ENCODE measurements at regions not wholly inside any gene's neighbourhood (a gene's known extent, or its start where the extent isn't known, plus 50 kb on each side); places are given as distances from the start of the nearest gene placed in this dataset.
"Not testable (repeated sequence)": the region's sequence is repeated elsewhere in the genome, so short reads cannot be mapped to it uniquely, and the experiment has no call there.

DNA sequence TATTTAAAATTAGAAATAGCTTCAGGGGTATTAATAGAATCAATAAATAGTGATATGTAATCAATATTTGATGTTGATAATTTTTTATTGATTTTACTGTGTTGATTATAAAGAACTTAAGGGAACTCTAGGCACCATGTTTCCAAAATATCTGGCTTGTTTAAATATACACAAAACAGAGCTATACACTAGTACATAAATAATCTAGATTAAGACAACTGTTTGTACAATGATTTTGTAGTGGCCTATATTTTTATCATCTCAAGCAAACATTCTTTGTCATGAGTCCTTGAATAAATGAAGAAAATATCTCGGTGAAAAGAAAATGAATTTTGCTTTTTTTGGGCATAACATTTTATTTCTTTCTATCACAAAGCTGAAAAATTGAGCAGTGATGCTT is 117.1 kb upstream of the KRR1 start:
- intact Hi-C loops (cut with DNase I, micrococcal nuclease): no loop called here
- no peak for ATAC-seq
- no peak for DNase-seq

DNA sequence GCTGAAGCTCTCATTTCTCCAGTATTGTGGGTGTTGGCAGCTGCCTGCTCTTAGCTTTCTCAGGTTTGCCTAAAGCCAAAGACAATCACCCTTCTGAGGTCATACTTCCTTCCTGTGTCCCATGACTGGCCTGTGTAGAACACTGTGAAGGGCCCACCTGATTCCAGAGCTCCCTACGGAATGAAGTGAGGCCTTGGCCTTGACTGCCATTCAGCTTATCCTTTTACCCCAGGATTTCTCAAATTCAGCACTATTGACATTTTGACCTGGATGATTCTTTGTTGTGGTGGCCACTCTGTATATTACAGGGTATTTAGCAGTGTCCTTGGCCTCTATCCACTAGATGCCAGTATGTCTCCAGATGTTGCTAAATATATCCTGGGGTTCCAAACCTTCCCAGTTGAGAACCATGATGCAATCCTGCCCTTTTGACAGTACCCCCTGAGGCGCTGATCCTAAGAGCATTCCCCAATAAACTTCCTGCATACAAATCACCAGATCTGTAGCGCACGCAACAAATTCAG is 112.3 kb upstream of the KRR1 start:
- ATAC-seq (peak; percentile 61), DNase-seq (no peak)
- intact Hi-C loops (cut with DNase I, micrococcal nuclease): no loop called here

DNA sequence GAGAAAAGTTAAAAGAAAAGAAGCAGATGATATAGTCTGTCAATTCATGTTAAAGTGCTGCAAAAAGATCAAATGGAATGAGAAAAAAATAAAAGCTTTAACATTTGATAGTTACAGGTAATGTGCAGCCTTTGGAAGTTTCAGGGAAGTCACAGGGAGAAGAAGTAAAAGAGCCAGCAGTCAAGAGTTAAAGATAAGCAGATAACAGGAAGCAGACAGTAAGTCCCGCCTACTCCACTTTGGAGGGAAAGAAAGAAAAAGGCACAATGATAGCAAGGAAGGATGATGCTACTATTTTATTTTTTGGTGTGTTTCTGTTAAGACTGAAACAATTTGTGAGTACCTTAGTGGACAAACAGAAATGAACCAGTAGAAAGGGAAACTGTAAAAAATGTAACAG is 111.1 kb upstream of the KRR1 start:
- DNase-seq (no peak), ATAC-seq (no peak)

DNA sequence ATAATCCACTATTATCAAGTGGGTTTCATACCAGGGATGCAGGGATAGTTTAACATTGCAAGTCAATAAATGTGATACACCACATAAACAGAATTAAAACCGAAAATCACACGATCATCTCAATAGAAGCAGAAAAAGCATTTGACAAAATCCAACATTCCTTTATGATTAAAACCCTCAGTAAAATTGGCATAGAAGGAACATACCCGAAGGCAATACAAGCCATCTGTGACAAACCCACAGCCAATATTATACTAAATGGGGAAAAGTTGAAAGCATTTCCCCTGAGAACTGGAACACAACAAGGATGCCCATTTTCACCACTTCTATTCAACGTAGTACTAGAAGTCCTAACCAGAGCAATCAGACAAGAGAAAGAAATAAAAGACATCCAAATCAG is 103.0 kb upstream of the KRR1 start:
- ATAC-seq; DNase-seq; intact Hi-C loops (cut with DNase I, micrococcal nuclease): not testable (repeated sequence)

More for the DNA sequence above, 111.1 kb upstream of the KRR1 start:
- intact Hi-C loops (cut with DNase I, micrococcal nuclease): no loop called here

DNA sequence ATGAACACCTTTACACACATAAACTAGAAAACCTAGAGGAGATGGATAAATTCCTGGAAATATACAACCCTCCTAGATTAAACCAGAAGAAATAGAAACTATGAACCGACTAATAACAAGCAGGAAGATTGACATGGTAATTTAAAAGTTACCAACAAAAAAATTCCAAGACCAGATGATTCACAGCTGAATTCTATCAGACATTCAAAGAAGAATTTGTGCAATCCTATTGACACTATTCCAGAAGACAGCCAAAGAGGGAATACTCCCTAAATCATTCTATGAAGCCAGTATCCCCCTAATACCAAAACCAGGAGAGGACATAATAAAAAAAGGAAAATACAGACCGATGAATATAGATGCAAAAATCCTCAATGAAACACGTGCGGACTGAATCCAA is 102.6 kb upstream of the KRR1 start:
- DNase-seq: no peak
- intact Hi-C loops (cut with DNase I, micrococcal nuclease): no loop called here
- ATAC-seq: no peak

DNA sequence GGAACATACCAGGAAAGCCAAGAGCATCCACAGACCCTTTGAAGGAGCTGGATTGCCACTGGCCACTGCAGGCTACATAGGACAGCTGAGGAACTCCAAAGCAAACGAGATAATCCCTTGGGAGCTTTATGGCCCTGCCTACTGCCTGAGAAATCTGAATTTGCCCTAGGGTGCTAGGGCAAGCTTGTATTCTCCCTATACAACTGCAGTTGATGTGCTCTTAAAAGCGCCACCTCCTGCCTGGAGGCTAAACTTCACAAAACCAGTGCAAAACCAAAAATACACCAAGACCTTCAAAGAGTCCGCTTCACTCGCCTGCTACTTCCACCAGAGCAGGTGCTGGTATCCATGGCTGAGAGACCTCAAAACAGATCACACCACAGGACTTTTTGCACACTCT is 99.6 kb upstream of the KRR1 start:
- DNase-seq (no peak), ATAC-seq (no peak)
- intact Hi-C loops (cut with DNase I, micrococcal nuclease): no loop called here

DNA sequence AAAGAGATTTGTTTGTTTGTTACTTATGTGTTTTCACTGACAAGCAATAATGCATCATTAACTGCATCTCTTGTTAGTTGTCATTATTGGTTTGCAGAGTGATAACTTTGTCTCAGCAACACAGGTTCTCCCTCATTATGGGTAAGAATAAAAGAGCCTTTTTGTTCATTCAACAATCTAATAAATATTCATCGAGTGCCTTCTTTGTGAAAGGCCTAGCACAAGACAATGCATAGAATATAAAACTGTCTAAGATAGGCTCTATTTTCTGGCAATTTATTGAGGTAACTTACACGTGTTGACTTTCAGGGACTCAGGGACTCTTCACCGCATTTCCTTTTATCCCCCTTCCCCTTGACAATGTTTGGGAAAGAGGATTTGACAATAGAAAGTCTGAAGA is 95.5 kb upstream of the KRR1 start:
- ATAC-seq (no peak), DNase-seq (no peak)
- intact Hi-C loops (cut with DNase I, micrococcal nuclease): no loop called here

DNA sequence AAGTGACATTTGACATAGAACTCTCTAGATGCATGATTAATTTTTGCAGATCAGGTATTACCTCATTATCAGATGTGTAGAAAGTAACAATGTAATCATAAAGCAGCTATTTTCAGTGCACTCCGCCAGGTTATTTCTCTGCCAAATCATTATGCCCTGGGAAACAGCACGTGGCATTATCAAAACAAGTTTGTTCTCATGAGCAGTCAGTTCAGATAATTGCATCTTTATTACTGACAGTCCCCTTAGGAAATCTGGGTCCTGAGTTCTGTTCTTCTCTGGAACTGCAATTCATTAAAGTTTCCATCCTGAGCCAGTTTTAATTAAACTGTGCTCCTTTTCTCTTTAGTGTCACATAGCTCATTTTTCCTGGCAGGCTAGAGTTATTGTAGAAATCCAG is 94.7 kb upstream of the KRR1 start:
- intact Hi-C loops (cut with DNase I, micrococcal nuclease): no loop called here

DNA sequence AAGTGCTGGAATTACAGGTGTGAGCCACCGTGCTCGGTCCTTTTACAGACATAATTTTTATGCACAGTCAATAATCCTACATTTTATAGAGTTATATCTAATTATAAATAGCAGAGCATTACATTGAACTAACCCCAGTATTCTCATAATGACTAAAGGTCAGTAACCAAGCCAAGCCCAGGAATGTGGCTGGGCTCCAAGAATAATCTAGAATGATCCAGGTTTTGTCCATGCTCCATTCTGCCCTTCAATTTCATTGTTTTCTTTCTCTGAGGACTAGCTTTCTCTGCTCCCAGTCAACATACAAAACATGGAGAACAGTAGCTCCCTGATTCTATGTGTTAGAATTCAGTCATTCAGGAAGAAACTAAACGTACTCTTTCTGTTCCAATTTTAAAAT is 92.1 kb upstream of the KRR1 start:
- DNase-seq: no peak
- peak; percentile 44 for ATAC-seq
- intact Hi-C loops (cut with DNase I, micrococcal nuclease): no loop called here

More for the DNA sequence above, 94.7 kb upstream of the KRR1 start:
- DNase-seq: no peak
- no peak for ATAC-seq

DNA sequence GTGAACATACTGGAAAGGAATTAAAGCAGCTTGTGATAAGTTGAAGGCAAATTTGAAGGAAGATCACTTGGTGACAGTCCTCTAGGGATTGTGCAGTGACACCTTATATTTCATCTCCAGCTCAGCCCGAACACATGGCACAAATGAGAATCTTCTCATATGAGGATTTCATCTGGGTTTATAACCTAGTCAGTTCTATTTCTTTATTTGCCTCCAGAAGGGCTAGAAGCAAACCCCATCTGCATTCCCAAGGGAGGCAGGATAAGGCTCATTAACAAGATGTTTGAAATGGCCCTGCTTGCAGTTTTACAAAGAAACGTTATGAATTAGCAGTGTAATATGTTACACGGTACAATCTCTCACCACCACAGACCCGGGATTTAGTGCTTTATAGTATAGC is 90.7 kb upstream of the KRR1 start:
- ATAC-seq: no peak
- no peak for DNase-seq
- intact Hi-C loops (cut with DNase I, micrococcal nuclease): no loop called here

DNA sequence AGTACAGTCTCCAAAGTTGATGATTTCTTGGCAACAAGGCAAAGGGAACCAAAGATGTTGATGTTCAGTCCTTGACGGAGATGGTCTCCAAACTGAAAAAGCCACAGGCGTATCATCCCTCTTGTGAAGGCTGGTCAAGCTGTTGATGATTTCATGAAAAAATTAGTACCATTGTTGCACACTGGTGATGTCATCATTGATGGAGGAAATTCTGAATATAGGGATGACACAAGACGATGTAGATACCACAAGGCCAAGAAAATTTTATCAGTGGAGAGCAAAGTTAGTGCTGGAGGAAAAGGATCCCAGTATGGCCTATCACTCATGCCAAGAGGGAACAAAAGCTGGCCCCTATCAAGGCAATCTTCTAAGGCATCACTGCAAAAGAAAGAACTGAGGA is 88.7 kb upstream of the KRR1 start:
- ATAC-seq (no peak), DNase-seq (no peak)
- intact Hi-C loops (cut with DNase I, micrococcal nuclease): no loop called here

DNA sequence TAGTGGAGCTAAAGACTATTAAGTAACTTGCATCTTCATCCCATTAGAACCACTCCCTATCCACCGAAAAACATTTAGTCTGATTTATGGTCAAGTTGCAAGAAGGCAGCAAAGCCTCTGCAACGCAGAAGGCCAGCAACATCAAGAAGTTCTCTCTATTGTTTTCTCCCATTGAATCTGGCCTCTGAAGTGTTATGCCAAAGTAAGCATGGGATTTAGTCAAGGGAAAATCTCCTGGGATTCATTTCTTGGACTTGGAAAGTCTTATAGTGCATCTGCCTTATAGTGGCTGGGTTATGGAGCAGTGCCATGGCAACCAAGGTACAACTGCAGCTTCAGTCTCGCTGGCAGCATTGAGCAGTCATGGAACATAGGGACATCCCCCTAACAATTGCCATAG is 87.7 kb upstream of the KRR1 start:
- intact Hi-C loops (cut with DNase I, micrococcal nuclease): no loop called here
- DNase-seq (no peak), ATAC-seq (no peak)

DNA sequence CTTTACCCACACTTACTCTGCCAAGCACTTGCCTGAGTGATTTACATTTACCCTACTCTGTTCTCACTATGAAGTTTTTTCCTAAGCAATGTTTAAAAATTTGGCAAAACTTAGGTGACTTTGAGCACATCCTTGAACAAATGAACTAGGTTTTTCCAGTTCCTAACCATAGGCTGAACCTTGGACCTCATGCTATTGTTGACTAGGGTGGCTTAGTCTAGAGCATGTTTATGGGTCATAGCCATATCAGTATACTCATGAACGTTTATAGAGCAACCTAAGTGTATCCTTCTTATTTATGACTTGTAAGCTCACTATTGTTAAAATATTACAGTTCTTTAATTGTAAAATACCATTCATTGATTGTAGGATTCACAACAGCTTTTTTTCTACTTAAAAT is 85.0 kb upstream of the KRR1 start:
- DNase-seq: no peak
- peak; percentile 65 for ATAC-seq
- intact Hi-C loops (cut with DNase I, micrococcal nuclease): no loop called here

DNA sequence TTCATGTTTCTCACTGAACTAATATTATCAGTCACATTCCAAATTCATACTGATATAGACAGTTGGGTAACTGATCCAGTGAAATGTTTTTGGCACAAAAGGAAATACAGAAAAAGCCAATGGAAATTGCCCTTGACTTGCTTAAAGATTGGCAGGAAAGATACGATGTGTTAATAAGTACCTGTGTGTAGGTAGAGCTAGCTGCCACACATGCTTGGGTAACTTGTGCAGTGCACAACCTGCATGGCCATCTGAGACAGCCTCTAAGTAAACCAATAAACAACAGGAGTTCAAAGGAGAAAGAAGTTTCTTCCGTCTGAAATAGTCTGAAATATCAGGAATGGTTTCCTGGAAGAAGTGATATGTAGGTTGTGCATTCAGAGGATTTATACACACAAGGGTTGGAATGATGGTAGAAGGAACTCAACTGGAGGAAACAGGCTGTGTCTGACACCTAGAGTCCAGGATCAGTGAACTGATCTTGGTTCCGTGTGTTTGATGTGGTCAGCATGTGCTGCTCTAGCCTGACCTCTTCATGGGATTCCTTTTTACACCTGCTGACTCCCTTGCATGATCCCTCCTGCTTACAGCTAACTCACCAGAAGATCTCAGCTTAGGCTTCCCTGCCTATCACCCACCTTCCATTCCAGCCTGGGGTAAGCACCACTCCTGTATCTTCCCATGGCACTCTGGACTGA is 81.4 kb upstream of the KRR1 start:
- intact Hi-C loops (cut with DNase I, micrococcal nuclease): no loop called here
- ATAC-seq: no peak
- no peak for DNase-seq

DNA sequence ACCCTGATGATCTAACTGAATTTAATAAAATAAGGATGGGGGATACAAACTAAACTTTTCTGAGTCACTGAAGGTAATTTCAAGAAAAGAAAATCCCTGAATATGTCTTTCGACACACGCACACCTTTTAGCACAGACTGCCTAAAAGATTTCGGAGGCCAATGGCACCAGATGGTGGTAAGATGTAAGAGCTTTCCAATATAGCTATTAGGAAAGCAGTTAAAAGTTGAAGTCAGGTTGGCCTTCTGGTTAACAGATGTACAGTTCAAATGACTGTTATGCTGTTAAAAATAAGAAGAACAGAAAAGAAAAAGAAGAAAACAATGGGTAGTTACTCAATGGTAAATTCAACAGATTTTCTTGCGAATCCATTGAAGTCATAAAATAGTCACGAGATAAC is 80.7 kb upstream of the KRR1 start:
- ATAC-seq (no peak), DNase-seq (no peak)
- intact Hi-C loops (cut with DNase I, micrococcal nuclease): no loop called here

DNA sequence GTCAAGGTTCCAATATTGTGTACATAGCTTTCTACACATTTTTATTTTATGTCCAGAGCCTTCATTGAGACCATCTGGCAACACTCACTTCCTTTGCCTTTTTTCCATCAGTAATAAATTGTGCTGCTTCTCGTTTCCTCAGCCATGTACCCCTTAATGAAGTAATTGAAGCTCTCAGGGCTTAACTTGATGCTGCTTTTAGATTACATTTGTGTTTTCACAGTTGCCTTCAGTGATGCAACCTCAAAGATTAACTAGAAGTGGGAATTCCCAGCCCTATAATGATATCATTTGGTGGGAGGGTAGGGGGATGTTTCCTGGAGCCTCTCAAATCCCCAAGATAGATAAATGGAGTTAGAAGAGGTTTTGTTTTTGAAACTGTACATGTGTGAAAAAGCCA is 80.2 kb upstream of the KRR1 start:
- intact Hi-C loops (cut with DNase I, micrococcal nuclease): no loop called here
- ATAC-seq: no peak

DNA sequence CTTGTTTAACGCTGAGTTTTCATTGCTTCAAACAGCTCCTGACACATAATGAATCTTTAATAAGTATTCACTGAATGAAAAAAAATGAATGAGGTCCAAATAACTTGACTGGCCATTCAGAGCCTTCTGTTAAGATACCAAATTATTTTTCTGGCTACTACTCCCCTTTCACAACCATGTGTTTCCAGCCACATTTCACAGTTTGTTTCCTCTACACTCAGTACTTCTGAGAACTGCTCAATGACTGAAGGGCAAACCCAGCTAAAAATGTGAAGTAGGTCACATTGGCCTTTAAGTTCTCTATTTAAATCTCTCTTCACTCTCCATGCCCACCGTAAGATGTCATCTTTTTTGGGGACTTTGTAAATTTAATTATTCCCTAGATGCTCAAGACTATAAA is 78.4 kb upstream of the KRR1 start:
- intact Hi-C loops (cut with DNase I, micrococcal nuclease): no loop called here
- no peak for ATAC-seq
- DNase-seq: no peak

More for the DNA sequence above, 80.2 kb upstream of the KRR1 start:
- no peak for DNase-seq

DNA sequence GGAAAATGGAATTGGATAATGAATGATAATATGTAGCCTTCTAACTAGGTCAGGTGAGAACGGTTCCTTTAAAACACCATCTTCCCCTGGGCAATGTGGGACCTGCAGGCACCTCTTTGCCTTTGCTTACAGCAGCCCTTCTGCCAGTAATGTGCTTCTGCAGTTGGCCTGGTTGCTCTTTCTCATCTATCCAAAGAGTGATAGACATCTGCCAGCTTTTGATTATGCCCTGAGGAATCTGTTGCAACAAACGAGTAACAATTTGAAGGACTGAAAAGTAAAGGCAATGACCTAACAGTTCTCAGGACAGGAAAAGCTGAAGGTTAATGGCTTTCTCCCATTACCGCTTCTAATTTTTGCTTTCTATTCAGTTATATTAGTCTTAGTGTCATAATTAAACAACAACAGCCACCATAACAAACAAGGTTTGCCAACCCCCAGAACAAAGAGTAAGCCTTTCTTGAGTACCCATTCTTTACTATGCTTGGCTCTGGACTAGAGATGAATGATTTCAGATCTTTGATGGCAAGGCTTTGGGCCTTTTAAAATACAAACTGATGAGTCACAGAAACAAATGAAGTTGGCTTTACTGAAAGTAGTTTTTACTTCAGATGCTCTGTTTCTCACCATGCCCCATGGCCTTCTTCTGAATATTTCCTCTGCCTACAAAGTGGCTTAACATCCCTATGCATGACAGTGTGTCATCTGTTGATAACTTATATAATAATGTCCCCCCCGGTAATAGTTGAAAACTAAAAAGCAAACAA is 76.1 kb upstream of the KRR1 start:
- no peak for DNase-seq
- intact Hi-C loops (cut with DNase I, micrococcal nuclease): no loop called here
- no peak for ATAC-seq

DNA sequence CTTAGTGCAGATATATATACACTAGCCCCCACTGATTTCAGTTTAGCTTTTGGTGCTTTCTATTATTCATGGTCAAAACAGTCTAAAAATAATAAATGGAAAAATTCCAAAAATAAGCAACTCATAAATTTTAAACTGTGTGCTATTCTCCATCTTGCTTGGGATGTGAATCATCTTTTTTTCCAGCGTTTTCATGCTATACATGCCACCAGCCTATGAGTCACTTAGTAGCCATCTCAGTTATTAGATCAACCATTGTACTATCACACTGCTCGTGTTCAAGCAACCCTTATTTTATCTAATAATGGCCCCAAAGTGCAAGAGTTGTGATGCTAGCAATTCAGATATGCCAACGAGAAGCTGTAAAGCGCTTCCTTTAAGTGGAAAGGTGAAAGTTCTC is 73.9 kb upstream of the KRR1 start:
- DNase-seq (no peak), ATAC-seq (no peak)
- intact Hi-C loops (cut with DNase I, micrococcal nuclease): no loop called here

DNA sequence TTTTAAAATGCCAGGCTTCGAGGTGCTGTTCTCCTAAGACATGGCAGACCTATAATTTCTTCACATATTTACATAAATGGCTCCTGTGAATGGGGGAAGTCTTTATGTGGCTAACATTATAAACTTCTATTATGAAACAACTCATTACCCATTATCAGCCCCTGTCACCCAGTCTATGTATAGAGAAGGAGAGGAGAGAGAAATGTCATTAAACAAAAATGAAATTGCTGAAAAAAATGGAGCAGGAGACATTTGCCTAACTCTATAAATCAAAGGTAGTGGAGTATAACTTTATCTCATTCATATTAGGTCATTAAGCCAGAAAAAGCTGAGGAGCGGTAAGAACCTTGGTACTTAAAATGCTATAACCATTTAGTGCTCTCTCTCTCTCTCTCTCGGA is 71.9 kb upstream of the KRR1 start:
- intact Hi-C loops (cut with DNase I, micrococcal nuclease): no loop called here
- ATAC-seq (no peak), DNase-seq (no peak)

DNA sequence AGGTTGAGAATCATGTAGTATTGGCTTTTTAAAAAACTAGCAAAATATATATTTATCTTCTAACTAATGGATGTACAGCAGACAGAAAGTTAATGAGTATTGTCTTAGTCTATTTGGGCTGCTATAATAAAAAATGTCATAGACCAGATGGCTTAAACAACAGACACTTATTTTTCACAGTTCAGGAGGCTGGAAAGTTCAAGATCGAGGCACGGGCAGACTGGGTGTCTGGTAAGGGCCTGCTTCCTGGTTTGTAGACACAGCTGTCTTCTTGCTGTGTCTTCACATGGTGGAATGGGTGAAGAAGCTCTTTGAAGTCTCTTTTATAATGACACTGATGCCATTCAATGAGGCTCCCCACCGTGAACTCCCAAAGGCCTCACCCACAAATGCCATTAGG is 70.1 kb upstream of the KRR1 start:
- ATAC-seq (no peak), DNase-seq (no peak)
- intact Hi-C loops (cut with DNase I, micrococcal nuclease): no loop called here
